GM10248 (cell line): ENCODE measurements at regions not wholly inside any gene's neighbourhood (a gene's known extent, or its start where the extent isn't known, plus 50 kb on each side); places are given as distances from the start of the nearest gene placed in this dataset.
"Not testable (repeated sequence)": the region's sequence is repeated elsewhere in the genome, so short reads cannot be mapped to it uniquely, and the experiment has no call there.

Experiments used
- CTCF ChIA-PET: fragments of 300-600 bp; sonication (Branson Sonifier 250); formaldehyde crosslinking; extraction: SDS; loops from one replicate; lab custom pipeline; 2021; ENCODE audit warnings: antibody characterized with exemption; lab: Yijun Ruan, JAX
- POLR2A ChIA-PET: fragments of 350-650 bp; sonication (Branson Sonifier 250); formaldehyde crosslinking; extraction: SDS; loops from one replicate; lab custom pipeline; 2020; ENCODE audit warnings: antibody characterized with exemption; lab: Yijun Ruan, JAX
- DNase-seq: peaks from one replicate; pipeline ENCODE4 v3.0.0; 2012; ENCODE audit errors: extremely low spot score
- CTCF ChIP-seq: IDR thresholded peaks from 2 replicates; pipeline ENCODE4 v1.5.1; 2012; ENCODE audit warnings: mild to moderate bottlenecking, low read depth; ENCODE audit errors: extremely low read depth, missing control alignments, control extremely low read depth

GRCh38 chr6:133804265-133804664 is 84.6 kb upstream of the TCF21 start:
- CTCF ChIA-PET = interaction anchor here (1.2 kb wide), 1 partner anchor 9 kb away, joined by 3 read pairs; no protein-coding TSS in a partner anchor
- no peak for TF ChIP-seq CTCF
- no peak for DNase-seq
- POLR2A ChIA-PET = no interaction called here

- no peak for TF ChIP-seq CTCF
- no peak for DNase-seq
- CTCF ChIA-PET = no interaction called here
- POLR2A ChIA-PET = no interaction called here
Observed at GRCh38 chr6:133805876-133806275, 83.0 kb upstream of the TCF21 start.

GRCh38 chr6:133806382-133807140 is 82.4 kb upstream of the TCF21 start:
- POLR2A ChIA-PET = no interaction called here
- CTCF ChIA-PET = no interaction called here
- no peak for DNase-seq
- TF ChIP-seq CTCF = no peak

- no peak for TF ChIP-seq CTCF
- ChIA-PET POLR2A (no interaction called here), CTCF (no interaction called here)
- no peak for DNase-seq
Observed at GRCh38 chr6:133807501-133807900, 81.4 kb upstream of the TCF21 start.

- ChIA-PET CTCF (no interaction called here), POLR2A (no interaction called here)
- TF ChIP-seq CTCF = no peak
- DNase-seq = no peak
Observed at GRCh38 chr6:133809406-133809805, 79.5 kb upstream of the TCF21 start.

- POLR2A ChIA-PET = no interaction called here
- CTCF ChIA-PET = interaction anchor here (0.7 to 1.0 kb wide), 2 partner anchors 26 to 95 kb away, joined by 3 to 4 read pairs; no protein-coding TSS in a partner anchor
- DNase-seq = no peak
- no peak for TF ChIP-seq CTCF
Observed at GRCh38 chr6:133811557-133811956, 77.4 kb upstream of the TCF21 start.

- DNase-seq, POLR2A ChIA-PET: not testable (repeated sequence)
- CTCF ChIA-PET = interaction anchor here (1.0 to 1.4 kb wide), 2 partner anchors 9 to 26 kb away, joined by 3 to 4 read pairs; no protein-coding TSS in a partner anchor
Observed at GRCh38 chr6:133812446-133812845, 76.5 kb upstream of the TCF21 start.
